ENCODE measurements at regions not wholly inside any gene's neighbourhood (a gene's known extent, or its start where the extent isn't known, plus 50 kb on each side); places are given as distances from the start of the nearest gene placed in this dataset.

DNA sequence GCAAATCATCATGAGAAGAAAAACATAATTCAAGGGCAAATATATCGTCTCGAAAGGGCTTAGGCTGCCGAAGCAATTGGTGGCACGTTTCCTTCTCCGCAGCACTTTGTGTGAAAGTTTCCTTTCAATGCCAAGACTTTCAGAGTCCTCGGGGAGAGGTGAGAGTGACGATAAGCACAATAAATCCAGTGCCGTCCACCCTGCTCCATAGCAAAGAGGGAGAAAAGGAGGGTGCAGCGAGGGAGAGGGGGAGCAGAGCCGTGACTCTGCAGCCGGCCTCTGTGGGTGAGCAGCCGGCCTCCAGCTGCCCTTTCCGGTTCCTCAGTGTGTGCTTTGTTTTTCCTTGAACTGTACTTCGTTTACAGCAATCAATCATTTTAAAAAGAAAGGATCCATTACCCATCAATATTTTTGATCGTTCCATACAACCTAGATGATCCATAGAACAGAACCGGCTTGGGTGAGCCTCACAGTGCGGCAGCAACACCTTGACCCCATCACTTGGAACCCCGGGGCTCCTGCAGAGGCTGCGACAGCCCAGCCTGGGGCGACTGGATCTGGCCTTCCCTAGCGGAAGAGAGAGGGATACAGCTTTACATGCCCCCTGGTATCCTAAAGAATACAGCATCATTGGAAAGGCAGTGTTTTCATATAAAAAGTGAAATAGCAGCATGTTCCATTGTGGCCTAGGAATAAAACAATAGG is 247.0 kb upstream of the IRX4 start:
- no peak overlapping the region for H3K27ac ChIP-seq
- H3K27me3 ChIP-seq (replicated peaks): no peaks in the 10 kb centered on the region
- in situ Hi-C loops (cut with HindIII; ENCODE audit: low pct_ligation_motif_present, low sequenced_read_pairs): no loop called here
- DNase-seq: no peak
- H3K36me3 ChIP-seq (replicated peaks): no peaks in the 10 kb centered on the region
- TF ChIP-seq, protein P1, sequence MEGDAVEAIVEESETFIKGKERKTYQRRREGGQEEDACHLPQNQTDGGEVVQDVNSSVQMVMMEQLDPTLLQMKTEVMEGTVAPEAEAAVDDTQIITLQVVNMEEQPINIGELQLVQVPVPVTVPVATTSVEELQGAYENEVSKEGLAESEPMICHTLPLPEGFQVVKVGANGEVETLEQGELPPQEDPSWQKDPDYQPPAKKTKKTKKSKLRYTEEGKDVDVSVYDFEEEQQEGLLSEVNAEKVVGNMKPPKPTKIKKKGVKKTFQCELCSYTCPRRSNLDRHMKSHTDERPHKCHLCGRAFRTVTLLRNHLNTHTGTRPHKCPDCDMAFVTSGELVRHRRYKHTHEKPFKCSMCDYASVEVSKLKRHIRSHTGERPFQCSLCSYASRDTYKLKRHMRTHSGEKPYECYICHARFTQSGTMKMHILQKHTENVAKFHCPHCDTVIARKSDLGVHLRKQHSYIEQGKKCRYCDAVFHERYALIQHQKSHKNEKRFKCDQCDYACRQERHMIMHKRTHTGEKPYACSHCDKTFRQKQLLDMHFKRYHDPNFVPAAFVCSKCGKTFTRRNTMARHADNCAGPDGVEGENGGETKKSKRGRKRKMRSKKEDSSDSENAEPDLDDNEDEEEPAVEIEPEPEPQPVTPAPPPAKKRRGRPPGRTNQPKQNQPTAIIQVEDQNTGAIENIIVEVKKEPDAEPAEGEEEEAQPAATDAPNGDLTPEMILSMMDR (IDR thresholded peaks at IDR 0.05; ENCODE audit: low read depth, low read length, missing control alignments): no peak
- H3K4me3 ChIP-seq (ENCODE audit: low read depth, low read length): no peak overlapping the region

DNA sequence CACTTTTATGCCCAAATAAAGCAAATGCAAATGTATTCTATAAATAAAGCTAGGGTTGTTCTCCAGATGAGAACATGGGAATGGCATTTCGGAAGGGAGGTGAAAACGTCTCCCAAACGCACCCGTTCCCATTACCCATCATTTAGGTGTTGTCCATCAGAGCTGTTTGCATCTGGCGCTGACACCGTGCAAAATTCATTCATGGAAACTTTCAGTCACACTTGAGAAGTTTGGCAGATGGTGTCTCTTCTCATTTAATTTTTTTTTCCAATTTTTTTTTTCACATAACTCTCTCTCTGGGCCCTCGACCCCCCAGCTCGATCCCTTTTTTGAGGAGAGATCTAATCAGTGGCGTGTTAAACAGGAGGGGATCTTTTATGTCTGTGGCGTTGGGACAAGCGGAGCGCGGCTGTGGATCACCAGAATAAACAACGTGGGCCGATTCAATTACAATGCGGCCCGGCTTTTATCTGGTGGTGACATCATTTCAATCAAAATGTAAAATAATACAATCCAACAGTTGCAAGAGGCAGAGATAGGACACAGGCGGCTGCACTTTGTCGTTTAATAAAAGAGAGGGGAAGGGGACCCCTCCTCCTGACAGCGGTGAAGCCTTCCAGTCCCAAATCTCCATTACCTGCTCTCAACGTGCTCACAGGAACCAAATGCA is 246.1 kb upstream of the IRX4 start:
- no peak overlapping the region for H3K4me3 ChIP-seq (ENCODE audit: low read depth, low read length)
- TF ChIP-seq, protein P1 (IDR thresholded peaks at IDR 0.05; ENCODE audit: low read depth, low read length, missing control alignments): no peak
- H3K27ac ChIP-seq: no peak overlapping the region
- DNase-seq: no peak
- H3K27me3 ChIP-seq (replicated peaks): no peaks in the 10 kb centered on the region
- in situ Hi-C loops (cut with HindIII; ENCODE audit: low pct_ligation_motif_present, low sequenced_read_pairs): no loop called here
- no peaks in the 10 kb centered on the region for H3K36me3 ChIP-seq (replicated peaks)

DNA sequence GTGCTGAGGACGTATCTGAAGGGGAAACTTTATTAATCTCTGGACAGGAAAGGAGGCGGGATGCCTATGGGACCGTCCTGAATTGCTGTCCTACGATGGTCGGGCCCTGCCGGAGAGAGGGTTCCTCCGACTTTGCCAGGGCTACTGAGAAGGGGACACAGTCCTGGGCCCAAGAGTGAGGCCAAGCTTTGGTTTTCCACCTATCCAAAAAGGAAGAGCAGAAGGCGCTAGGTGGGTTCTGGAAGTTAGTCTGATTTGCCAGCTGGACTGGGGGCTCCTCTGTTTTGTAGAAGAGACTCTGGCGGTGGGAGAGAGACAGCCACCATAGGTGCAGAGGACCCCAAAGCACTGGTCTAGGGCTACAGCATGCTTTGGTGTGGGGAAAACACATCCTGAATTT is 243.8 kb upstream of the IRX4 start:
- DNase-seq: no peak
- H3K4me3 ChIP-seq (ENCODE audit: low read depth, low read length): no peak overlapping the region
- TF ChIP-seq, protein P1 (IDR thresholded peaks at IDR 0.05; ENCODE audit: low read depth, low read length, missing control alignments): no peak
- in situ Hi-C loops (cut with HindIII; ENCODE audit: low pct_ligation_motif_present, low sequenced_read_pairs): no loop called here
- no peaks in the 10 kb centered on the region for H3K27me3 ChIP-seq (replicated peaks)
- no peak overlapping the region for H3K27ac ChIP-seq
- no peaks in the 10 kb centered on the region for H3K36me3 ChIP-seq (replicated peaks)

DNA sequence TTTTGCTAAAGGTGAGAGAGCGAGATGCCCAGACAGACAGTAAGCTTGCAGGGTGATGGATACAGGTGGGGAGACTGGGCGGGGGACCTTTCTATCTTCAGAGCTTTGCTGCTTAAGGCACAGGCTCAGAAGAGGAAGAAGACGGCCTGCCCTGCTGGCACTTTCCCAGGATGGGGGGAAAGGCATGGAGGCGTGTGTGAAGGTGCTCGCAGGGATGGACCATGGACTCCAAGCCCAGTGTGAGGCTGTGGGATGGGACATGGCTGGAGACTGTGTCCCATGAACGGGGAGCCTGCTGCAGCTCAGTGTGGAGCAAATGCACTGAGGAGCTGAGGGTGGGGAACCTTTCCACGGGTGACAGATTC is 243.2 kb upstream of the IRX4 start:
- in situ Hi-C loops (cut with HindIII; ENCODE audit: low pct_ligation_motif_present, low sequenced_read_pairs): no loop called here
- TF ChIP-seq, protein P1 (IDR thresholded peaks at IDR 0.05; ENCODE audit: low read depth, low read length, missing control alignments): no peak
- DNase-seq: no peak
- Histone ChIP-seq H3K4me3 (ENCODE audit: low read depth, low read length) (no peak overlapping the region), H3K27ac (no peak overlapping the region), H3K27me3 (replicated peaks) (no peaks in the 10 kb centered on the region), H3K36me3 (replicated peaks) (no peaks in the 10 kb centered on the region)

DNA sequence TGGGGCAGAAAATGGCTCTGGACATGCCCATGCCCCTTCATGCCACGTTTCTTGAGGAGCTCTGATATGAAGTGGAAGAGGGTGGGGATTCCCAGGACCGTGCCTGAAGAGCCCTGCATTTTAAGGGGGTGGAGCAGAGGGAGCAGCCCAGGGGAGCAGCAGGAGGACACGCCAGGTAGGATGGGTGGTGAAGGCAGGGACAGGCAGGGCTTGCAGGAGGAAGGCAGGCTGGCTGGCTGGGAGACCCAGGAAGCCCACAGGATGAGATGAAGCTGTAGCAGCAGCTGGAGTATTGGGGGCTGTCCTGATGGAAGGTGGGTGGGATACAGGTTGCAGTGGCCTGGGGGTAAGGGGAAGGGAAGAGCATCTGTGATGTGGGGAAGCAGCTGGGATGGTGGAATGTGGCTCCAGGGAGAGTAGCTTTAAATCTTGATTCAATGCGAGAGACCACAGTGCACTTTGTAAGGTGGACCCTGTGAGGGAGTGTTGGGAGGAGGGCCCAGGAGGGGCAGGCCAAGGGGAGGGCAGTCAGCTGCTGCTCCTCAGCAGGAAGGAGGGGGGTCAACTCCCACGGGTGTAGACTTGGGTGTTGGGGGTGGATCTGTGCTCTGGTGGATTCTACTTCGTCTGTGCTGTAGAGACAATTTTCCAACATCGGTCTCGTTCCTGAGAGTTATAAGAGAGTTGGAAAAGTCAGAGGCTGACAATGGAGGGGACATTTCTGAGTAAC is 242.6 kb upstream of the IRX4 start:
- no peak overlapping the region for H3K4me3 ChIP-seq (ENCODE audit: low read depth, low read length)
- in situ Hi-C loops (cut with HindIII; ENCODE audit: low pct_ligation_motif_present, low sequenced_read_pairs): no loop called here
- no peaks in the 10 kb centered on the region for H3K27me3 ChIP-seq (replicated peaks)
- TF ChIP-seq, protein P1 (IDR thresholded peaks at IDR 0.05; ENCODE audit: low read depth, low read length, missing control alignments): no peak
- H3K27ac ChIP-seq: no peak overlapping the region
- H3K36me3 ChIP-seq (replicated peaks): no peaks in the 10 kb centered on the region
- DNase-seq: no peak

Data from brain microvascular endothelial cell (primary cell).